Duodenal mucosa (tissue), 2 donors: ENCODE measurements at regions not wholly inside any gene's neighbourhood (a gene's known extent, or its start where the extent isn't known, plus 50 kb on each side); places are given as distances from the start of the nearest gene placed in this dataset.
"Not testable (repeated sequence)": the region's sequence is repeated elsewhere in the genome, so short reads cannot be mapped to it uniquely, and the experiment has no call there.

Experiments
- H3K27ac ChIP-seq: one replicate; pipeline ENCODE4 v1.7.0; 2013; ENCODE audit warnings: low read depth, low read length
- H3K27me3 ChIP-seq, 2 donors: one replicate each; pipeline ENCODE4 v1.7.0; 2013; ENCODE audit warnings: low read length in 2 of 2, control low read depth in 1 of 2; ENCODE audit not compliant: insufficient read depth in 2 of 2, control insufficient read depth in 1 of 2
- H3K36me3 ChIP-seq, 2 donors: one replicate each; pipeline ENCODE4 v1.7.0; 2013; ENCODE audit warnings: low read length in 2 of 2, control low read depth in 1 of 2; ENCODE audit not compliant: insufficient read depth in 2 of 2, control insufficient read depth in 1 of 2
- H3K4me1 ChIP-seq, 2 donors: one replicate each; pipeline ENCODE4 v1.7.0; 2013; ENCODE audit warnings: low read length in 2 of 2, control low read depth in 1 of 2; ENCODE audit not compliant: insufficient read depth in 2 of 2, control insufficient read depth in 1 of 2
- H3K4me3 ChIP-seq, 2 donors: one replicate each; pipeline ENCODE4 v1.7.0; 2013; ENCODE audit warnings: low read length in 2 of 2, low read depth in 1 of 2
- H3K9ac ChIP-seq, 2 donors: one replicate each; pipeline ENCODE4 v1.7.0; 2013; ENCODE audit warnings: low read length in 2 of 2, low read depth in 1 of 2
- H3K9me3 ChIP-seq, 2 donors: one replicate each; pipeline ENCODE4 v1.7.0; 2013; ENCODE audit warnings: low read length in 2 of 2, control low read depth in 1 of 2; ENCODE audit not compliant: control insufficient read depth in 1 of 2

DNA sequence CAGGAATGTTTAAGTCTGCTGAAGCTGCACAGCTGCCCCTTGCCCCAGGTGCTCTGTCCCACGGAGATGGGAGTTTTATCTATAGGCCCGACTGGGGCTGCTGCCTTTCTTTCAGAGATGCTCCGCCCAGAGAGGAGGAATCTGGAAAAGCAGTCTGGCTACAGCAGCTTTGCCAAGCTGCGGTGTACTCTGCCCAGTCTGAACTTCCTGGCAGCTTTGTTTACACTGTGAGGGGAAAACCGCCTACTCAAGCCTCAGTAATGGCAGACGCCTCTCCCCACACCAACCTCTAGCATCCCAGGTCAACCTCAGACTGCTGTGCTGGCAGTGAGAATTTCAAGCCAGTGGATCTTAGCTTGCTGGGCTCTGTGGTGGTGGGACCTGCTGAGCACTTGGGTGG lies 237.5 kb upstream of the KAZN start:
- not testable (repeated sequence) for H3K9ac ChIP-seq, H3K4me3 ChIP-seq, H3K27ac ChIP-seq, H3K36me3 ChIP-seq, H3K27me3 ChIP-seq, H3K9me3 ChIP-seq, H3K4me1 ChIP-seq

- Histone ChIP-seq H3K27me3 (no peaks in the 10 kb centered on the region), H3K9me3 (no peaks in the 10 kb centered on the region), H3K27ac (no peak overlapping the region)
Observed at GRCh38 chr1:14362331-14362730, 236.2 kb upstream of the KAZN start.

DNA sequence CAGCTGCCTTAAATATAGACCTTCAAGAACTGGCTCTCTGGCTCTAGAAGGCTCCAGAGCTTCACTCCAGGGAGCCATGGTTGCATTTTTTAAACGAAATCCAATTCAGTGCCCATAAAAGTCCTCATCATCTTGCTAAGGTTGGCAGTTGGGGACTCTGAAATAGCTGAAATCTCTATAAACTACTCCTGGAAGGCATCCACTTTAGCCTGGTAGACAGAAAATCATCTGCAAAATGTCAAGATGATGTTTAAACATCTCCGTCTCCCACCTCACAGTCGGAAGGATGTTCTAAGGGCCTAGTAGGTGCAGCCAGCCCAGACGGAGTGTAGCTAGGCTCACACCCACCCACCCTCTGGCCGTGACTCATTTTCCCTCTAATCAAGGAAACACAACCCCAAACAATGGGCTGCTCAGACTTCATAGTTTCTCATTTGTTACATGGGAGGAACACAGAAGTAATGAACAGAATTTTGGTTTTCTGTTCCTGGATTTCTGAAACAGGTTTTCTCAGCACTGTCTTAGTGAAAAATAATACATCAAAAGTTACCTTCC lies 235.4 kb upstream of the KAZN start:
- Histone ChIP-seq H3K4me3 (no peak overlapping the region), H3K9me3 (no peaks in the 10 kb centered on the region), H3K9ac (no peak overlapping the region), H3K4me1 (peaks cover 0 to 6% of the 10 kb centered on the region in 2 donors), H3K27me3 (no peaks in the 10 kb centered on the region), H3K27ac (no peak overlapping the region), H3K36me3 (no peaks in the 10 kb centered on the region)

More at GRCh38 chr1:14362331-14362730, 236.2 kb upstream of the KAZN start:
- Histone ChIP-seq H3K9ac (no peak overlapping the region), H3K4me1 (peaks cover 0 to 6% of the 10 kb centered on the region in 2 donors), H3K36me3 (no peaks in the 10 kb centered on the region), H3K4me3 (no peak overlapping the region)

DNA sequence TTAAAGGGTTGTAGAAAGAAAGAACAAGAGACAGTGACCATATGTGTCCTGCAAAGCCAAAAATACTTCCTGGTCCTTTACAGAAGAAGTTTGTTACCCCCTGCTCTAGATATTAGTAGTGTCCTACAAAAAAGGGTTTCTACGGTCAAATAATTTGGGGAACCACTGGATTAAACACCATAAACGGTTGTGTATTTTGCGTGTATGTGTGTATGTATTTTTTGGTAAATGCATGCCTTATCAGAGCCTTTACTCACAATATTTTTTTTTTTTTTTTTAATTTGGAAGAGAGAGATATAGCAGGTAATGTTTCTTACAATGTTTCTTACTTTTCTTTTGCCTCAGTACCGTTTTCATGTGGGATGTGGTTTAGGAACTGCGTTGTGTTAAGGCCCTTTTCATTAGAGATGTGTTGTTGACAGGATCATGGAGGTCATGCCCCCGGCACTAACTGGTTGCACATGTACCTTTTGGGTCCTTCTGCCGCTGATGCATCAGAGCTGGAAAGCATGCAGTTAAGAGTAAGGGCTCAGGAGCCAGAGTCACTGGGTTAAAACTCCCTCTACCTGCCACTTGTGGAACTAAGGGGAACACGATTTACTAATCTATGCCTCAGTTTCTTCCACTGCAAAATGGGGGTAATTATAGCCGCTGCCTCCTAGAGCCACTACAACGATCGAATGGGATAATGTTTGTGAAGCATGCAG lies 234.6 kb upstream of the KAZN start:
- Histone ChIP-seq H3K9me3 (no peaks in the 10 kb centered on the region), H3K27ac (no peak overlapping the region), H3K27me3 (no peaks in the 10 kb centered on the region), H3K4me1 (peaks cover 0 to 6% of the 10 kb centered on the region in 2 donors), H3K4me3 (no peak overlapping the region), H3K9ac (no peak overlapping the region), H3K36me3 (no peaks in the 10 kb centered on the region)

- Histone ChIP-seq H3K9me3 (no peaks in the 10 kb centered on the region), H3K27ac (no peak overlapping the region), H3K4me3 (no peak overlapping the region), H3K9ac (no peak overlapping the region), H3K4me1 (peaks cover 0 to 6% of the 10 kb centered on the region in 2 donors), H3K36me3 (no peaks in the 10 kb centered on the region), H3K27me3 (no peaks in the 10 kb centered on the region)
Observed at GRCh38 chr1:14365301-14365988, 233.0 kb upstream of the KAZN start.

GRCh38 chr1:14366091-14367018 lies 232.1 kb upstream of the KAZN start:
- Histone ChIP-seq H3K36me3 (no peaks in the 10 kb centered on the region), H3K9ac (no peak overlapping the region), H3K4me1 (peaks cover 0 to 6% of the 10 kb centered on the region in 2 donors), H3K9me3 (no peaks in the 10 kb centered on the region), H3K4me3 (no peak overlapping the region), H3K27me3 (no peaks in the 10 kb centered on the region), H3K27ac (no peak overlapping the region)

GRCh38 chr1:14367451-14367850 lies 231.0 kb upstream of the KAZN start:
- H3K4me3 ChIP-seq: no peak overlapping the region
- H3K27me3 ChIP-seq: no peaks in the 10 kb centered on the region

DNA sequence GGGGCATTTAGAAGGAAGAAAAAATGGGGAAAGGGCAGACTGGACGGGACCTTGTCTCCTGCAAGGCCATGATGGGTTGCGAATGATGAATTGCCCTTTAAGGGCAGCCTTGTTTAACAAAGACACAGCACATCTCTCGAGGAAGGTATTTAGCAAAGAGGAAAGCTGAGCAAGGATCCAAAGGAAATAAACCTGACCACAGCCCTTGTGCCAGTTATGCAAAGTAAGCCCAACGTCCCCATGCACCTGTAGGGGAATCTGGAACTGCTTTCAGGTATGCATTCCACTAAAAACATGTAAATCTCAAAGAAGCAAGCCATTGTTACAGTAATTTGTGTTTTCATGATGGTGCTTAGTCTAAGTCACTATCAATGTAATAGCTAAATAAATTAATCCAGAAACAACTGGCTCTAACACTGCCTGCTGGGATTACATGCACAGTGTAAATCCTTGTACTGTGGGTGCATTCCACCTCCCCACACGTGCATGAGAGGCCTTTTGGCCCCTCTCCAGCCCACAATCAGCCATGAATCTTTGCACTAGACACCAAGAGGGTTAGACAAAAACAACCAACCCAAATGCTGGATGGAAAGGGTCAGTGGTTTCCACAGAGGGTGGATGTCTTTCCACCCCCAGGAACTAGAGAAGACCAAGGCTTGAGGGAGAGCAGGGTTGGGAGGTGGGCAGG lies 228.8 kb upstream of the KAZN start:
- Histone ChIP-seq H3K4me1 (peaks cover 0 to 6% of the 10 kb centered on the region in 2 donors), H3K9ac (no peak overlapping the region)

More at GRCh38 chr1:14367451-14367850, 231.0 kb upstream of the KAZN start:
- H3K9ac ChIP-seq: no peak overlapping the region
- H3K9me3 ChIP-seq: no peaks in the 10 kb centered on the region
- H3K36me3 ChIP-seq: no peaks in the 10 kb centered on the region
- no peak overlapping the region for H3K27ac ChIP-seq
- H3K4me1 ChIP-seq: peaks cover 0 to 6% of the 10 kb centered on the region in 2 donors

DNA sequence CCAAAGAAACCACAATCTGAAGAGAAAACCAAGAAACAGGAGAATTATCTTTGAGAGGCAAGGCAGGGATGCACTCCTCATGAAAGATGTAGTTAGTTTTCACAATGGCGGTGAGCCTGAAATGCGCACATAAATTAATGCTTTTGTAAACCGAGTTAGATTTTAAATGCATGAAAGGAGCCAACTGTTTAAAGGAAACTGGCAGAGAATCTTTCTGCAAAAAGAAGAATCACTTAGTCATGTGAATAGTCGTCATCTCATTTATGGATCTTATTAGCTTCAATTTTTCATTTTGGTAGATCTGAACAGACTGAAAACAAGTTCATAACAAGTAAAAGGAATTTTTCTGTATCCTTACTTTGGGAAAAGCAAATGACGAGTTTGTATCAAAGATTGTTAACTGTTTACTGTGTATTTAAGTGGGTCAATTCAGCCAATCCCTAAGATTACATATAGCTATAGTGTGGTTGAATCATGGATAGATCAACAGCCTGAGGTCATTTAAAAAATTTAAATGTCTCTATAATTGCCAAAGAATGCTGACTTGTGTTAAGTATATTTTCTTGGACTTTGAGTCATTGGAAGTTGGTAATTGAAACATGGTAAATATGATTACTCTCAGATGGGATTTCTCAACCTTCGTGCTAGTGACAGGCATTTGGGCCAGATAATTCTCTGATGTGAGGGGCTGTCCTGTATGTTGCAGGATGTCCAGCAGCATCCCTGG lies 226.6 kb upstream of the KAZN start:
- Histone ChIP-seq H3K27me3 (no peaks in the 10 kb centered on the region), H3K4me1 (no peaks in the 10 kb centered on the region), H3K9me3 (no peaks in the 10 kb centered on the region), H3K4me3 (no peak overlapping the region), H3K36me3 (no peaks in the 10 kb centered on the region), H3K9ac (no peak overlapping the region), H3K27ac (no peak overlapping the region)

More for the DNA sequence above, 228.8 kb upstream of the KAZN start:
- Histone ChIP-seq H3K4me3 (no peak overlapping the region), H3K36me3 (no peaks in the 10 kb centered on the region), H3K27me3 (no peaks in the 10 kb centered on the region), H3K27ac (no peak overlapping the region), H3K9me3 (no peaks in the 10 kb centered on the region)
